GM04504 (cell line): ENCODE measurements at regions not wholly inside any gene's neighbourhood (a gene's known extent, or its start where the extent isn't known, plus 50 kb on each side); places are given as distances from the start of the nearest gene placed in this dataset.

Source experiments
- DNase-seq: peaks from one replicate; pipeline ENCODE4 v3.0.0-alpha.2; 2012; ENCODE audit warnings: low read depth

- DNase-seq, result peak; percentile 4
Measured at GRCh38 chr3:148642616-148643015, 55.1 kb upstream of the AGTR1 start.

- DNase-seq, result peak; percentile 40
Measured at GRCh38 chr3:148643389-148643840, 54.3 kb upstream of the AGTR1 start.

GRCh38 chr3:148646126-148646665 lies 51.5 kb upstream of the AGTR1 start:
- no peak for DNase-seq
